ENCODE measurements at regions not wholly inside any gene's neighbourhood (a gene's known extent, or its start where the extent isn't known, plus 50 kb on each side); places are given as distances from the start of the nearest gene placed in this dataset.

DNA sequence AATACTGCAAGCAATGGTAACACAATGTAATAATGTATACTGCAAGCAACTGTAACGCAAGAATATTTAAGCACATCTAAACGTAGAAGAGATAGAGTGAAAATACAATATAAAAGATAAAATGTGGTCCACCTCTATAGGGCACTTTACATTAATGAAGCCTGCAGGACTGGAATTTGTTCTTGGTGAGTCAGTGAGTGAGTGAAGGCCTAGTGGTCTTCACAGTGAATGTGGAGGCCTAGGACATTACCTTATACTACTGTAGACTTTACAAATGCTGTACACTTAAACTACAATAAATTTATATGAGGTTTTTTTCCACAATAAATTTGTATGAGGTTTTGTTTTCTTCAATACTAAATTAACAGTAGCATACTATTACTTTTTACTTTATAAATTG is 287.4 kb upstream of the SNX7 start:
- no peak for DNase-seq

- no peak for DNase-seq
Measured at GRCh38 chr1:98373056-98373455, 288.5 kb upstream of the SNX7 start.

GRCh38 chr1:98371764-98372163 is 289.8 kb upstream of the SNX7 start:
- DNase-seq, result no peak

DNA sequence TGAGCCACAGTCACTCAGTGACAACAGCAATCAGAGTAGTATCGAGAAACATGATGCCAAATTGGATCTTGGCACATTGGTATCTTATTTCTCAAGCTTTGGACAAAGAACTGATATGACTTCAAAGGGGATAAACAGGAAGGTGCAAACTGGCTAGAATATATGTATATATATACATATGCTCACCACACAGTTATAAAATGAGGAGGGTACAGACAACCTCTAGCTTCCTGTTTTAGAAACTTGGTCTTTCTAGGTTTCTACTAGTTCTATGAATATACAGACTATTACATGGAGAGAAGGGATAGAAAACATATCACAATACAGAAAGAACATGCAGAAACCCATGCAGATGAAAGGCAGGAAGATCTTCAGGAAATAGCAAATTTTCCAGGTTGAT is 292.1 kb upstream of the SNX7 start:
- no peak for DNase-seq

DNA sequence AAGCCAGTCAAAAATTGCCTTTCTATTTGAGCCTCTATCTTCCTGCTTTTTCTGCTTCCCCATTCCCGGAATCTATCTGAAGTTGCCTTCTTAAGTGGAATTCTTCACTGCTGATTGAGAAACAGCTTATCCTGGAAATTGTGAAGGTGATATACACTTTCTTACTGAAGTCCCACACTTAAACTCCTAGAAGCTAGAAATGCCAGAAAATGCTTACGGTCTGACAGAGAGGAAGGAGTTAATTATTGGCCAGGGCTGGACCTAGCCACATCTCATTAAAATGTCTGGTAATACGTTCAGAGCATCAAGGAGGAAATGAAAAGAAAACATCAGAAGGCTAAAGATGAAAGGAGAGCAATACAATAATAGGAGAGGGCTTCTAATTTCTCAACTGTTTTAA is 292.5 kb upstream of the SNX7 start:
- no peak for DNase-seq

DNA sequence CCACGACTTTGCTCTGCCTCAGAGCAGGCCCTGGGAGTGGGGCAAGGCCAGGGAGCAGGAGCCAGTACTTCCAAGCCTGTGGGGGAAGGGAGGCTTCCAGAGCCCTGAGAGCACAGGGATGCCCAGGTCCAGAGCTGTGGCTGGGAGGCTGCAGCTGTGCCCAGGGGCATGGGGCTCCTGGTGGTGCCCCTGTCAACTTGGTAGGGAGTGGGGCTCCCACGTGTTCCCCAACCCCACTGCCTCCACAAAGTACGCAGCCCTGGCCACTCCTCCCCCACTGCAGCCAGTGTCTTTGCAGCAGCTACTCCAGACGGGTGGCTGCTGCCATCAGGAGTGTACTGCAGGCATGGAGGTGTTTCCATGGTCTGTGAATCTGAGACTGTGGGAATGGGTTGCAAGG is 294.1 kb upstream of the SNX7 start:
- DNase-seq, result no peak

GRCh38 chr1:98366343-98366742 is 295.2 kb upstream of the SNX7 start:
- no peak for DNase-seq

GRCh38 chr1:98364544-98364943 is 297.0 kb upstream of the SNX7 start:
- no peak for DNase-seq

DNA sequence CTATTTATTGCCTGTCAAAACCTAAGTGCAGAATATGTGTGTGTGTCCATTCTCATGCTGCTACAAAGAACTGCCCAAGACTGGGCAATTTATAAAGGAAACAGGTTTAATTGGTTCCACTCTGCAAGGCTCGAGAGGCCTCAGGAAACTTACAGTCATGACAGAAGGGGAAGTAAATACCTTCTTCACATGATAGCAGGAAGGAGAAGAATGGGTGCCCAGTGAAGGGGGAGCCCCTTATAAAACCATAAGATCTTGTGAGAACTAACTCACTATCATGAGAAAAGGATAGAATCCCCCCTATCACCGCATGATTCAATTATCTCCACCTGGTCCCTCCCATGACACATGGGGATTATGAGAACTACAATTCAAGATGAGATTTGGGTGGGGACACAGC is 300.7 kb upstream of the SNX7 start:
- DNase-seq, result no peak

DNA sequence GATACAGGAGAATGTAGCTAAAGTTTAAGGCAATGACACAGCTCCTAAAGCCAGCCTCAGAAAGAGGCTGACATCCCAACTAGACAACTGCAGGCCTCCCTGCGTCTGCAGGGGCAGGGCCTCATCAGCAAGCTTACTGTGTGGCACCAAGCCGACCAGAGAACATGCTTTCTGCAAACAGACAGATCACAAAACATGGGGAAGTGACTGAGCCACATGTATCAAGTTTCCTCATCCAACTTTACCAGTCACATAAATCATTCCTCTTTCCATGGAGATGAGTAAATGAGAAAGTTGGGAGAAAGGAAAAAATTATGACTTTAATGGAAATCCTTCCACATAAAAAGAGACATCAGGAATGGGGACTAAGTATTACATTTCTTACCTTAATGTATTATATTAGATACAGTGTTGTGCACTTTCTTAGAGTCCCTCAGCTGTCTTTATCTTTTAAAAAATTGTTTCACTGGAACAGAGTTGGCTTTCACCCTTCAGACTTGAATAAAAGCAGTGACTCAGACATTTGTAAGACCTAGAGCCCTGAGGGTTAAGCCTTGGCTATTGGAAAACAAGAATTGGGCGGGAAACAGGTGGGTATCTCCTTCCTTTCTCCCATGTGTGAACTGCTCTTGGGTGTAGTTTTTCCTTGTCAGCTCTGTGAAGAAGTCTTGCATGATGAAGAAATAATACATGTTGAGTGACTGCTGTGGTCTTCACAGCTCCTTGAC is 305.7 kb upstream of the SNX7 start:
- DNase-seq, result no peak

GRCh38 chr1:98352378-98352777 is 309.1 kb upstream of the SNX7 start:
- no peak for DNase-seq

DNA sequence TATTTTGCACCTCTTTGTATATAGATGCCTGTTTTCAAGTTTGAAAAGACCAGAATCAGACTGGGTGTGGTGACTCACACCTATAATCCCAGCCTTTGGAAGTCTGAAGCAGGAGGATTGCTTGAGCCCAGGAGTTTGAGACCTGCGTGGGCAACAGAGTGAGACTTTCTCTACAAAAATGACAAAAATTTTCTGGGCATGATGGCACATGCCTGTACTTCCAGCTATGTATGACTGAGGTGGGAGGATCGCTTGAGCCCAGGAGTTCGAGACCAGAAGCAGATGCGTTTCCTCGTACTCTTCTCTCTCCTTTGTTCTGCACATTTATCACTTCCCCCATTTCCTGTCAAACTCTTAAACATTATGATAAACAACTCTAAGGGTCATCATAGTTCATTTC is 310.0 kb upstream of the SNX7 start:
- DNase-seq, result no peak

DNA sequence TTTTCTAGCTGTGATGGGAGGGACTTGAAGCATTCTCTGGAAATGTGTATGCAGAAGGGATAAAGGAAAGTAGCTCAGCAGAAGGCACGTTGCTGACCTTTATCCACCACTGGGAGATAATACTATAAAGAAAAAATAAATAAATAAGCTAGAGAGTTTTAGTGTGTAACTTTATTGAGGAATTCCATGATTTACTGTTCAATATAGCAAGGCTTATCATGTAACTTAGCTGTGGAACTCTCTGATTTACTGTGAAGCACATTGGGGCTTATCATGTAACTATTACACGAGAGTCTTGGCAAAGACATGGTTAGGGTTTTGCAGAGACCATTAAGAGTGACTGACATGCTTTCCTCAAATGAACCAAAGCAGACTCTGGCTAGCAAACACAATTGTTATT is 316.1 kb upstream of the SNX7 start:
- no peak for DNase-seq

DNA sequence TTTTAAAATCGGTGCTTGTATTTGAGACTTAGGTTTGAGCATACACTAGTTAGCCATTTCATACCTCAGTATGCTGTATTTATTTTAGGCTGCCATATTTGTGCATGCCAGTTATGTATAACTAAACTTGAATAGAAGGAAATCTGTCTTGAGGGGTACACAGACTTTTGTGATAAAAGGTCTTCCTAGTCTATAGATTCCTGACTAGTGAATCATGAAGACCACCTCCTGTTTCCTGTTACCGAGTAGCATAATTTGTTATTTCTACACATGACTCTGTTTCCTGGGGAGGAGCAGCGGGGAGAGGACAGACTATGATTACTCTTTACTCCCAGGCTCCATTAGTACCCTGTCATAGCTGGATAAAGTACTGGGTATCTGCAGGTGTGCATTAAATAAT is 316.8 kb upstream of the SNX7 start:
- DNase-seq, result no peak

- no peak for DNase-seq
Measured at GRCh38 chr1:98342566-98342965, 319.0 kb upstream of the SNX7 start.

DNA sequence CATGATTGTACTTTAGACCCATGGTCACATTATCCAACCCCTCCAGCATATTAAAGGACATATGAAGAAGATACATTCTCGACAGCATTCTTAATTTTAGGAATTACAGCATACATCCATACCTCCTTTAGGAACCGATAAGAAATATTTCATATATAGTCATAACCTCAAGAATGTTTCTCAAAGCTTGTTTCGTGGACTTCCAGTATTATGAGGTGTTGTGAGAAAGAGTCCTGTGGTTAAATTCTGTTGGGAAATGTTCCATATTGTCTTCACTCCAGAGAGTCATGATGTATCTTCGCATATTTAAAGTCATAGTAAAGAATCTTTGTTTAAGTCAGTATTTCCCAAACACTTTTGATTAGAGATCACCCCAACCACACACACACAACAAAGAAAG is 321.0 kb upstream of the SNX7 start:
- no peak for DNase-seq

DNA sequence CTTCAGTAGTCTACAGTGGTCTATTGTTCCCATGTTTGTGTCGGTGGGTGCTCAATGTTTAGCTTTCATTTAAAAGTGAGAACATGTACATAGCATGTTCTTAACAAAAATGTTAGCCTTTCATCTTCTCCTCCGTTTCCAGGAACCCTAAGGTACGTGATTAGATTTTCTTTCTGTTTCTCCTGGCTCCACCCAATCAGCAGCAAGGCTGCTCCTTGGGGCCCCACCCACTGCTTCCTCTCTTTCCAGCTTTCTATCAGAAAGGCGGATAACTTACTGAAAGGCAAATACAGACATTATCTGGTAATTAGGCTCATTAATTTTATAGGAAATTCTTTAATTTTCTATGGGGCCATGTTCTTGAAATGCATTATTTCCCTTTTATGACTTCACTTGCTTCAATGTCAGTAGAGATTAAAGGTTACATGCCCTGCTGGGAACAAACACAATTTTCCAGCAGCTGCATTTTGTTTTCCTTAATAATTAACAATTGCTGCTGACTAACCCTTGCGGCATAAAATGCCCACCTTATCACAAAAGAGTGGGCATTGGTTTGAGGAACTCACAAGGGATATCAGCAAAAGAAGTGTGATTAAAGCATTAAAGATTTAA is 324.9 kb upstream of the SNX7 start:
- DNase-seq, result no peak

- DNase-seq, result no peak
Measured at GRCh38 chr1:98333936-98334335, 327.6 kb upstream of the SNX7 start.

DNA sequence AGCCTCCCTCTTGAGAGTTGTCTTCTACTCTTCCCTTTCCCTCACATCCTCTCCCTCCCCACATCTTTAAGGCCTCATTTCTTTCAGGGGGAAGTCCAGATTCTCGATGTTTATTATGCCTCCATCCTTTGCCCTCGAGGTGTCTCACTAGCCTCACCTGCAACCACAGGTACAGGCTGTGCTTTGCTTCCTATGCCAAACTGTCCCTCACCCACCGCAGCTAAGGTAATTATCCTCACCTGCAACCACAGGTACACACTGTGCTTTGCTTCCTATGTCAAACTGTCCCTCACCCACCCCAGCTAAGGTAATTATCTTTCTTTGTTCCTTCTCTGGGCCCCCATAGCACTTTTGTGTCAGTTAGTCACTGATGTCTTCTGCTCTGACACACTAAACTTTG is 328.1 kb upstream of the SNX7 start:
- DNase-seq, result no peak

DNA sequence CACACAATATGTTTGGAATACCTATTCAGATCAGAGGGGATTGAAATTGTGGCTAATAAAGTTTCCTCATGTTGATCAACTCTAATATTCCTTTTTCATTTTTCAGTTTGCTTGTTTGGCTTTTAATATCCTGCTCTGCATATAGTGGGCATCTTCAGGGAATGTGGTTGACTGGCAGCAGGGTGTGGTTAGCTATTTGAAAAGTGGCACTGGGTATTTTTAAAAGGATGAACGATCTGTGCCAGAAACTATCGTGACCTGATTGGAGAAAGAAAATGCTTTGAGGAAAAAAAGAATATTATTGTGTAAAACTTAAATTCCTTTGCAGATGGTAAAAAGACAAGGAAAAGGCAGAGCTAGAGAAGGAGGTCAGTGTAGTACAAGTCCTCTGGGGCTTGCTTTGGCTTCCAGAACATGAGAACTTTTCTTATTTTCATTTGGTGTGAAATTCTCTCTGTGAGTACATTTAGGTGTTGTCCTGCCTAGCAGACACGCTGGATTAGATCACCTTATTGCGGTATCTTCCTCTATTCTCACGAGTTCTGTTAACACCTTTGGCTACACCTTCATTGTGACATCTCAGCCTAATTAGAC is 329.7 kb upstream of the SNX7 start:
- no peak for DNase-seq

DNA sequence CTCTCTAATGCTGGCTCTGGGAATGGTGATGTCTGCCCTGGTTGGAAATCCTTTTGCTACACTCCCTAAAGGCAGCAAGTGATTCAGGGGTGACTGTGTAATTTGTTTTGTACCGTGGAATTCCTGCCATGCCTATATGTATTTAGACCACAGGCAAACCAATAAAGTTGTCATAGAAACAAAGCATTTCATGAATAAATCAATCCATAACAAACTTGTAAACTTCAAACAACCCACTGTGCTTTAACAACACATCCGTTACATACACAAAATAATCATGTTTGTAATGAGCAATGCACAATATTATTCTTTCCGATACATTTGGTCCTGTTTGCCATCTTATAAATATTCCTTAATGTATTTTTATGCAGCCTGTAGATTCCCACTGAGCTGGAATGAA is 330.3 kb upstream of the SNX7 start:
- no peak for DNase-seq

GRCh38 chr1:98330224-98330623 is 331.3 kb upstream of the SNX7 start:
- DNase-seq, result no peak

GRCh38 chr1:98328855-98329254 is 332.7 kb upstream of the SNX7 start:
- DNase-seq, result no peak

GRCh38 chr1:98327220-98327861 is 334.2 kb upstream of the SNX7 start:
- DNase-seq, result no peak

All from hematopoietic multipotent progenitor cell treated with erythropoietin and hydrocortisone succinate and interleukin-3 and kit ligand, for 8 days (in vitro differentiated cells).